ENCODE measurements at regions not wholly inside any gene's neighbourhood (a gene's known extent, or its start where the extent isn't known, plus 50 kb on each side); places are given as distances from the start of the nearest gene placed in this dataset.

DNA sequence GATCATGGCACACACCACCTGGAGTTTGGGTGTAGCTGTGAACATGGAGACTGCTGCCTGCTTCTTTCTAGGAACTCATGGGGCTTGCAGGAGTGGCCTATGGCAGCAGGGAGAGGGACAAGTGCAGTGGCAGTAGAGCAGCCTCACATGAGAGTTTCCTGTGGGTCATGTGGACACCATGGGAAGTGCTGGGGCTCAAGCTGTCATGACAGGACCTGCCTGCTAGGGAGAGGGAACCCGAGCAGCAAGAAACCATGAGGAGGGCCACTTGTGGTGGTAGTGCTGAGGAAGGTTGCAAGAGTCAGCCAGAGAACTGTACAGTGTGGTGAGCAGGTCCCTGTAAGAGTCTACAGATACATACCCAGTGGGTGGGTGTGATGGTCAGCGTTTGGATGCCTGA is 73.8 kb upstream of the MRPS22 start:
- TF ChIP-seq ZNF274 (IDR thresholded peaks at IDR 0.05; ENCODE audit: low read depth, low read length) (no peak), YY1 (IDR thresholded peaks at IDR 0.05; ENCODE audit: insufficient read depth, insufficient read length) (no peak)
